ENCODE measurements at regions not wholly inside any gene's neighbourhood (a gene's known extent, or its start where the extent isn't known, plus 50 kb on each side); places are given as distances from the start of the nearest gene placed in this dataset.

DNA sequence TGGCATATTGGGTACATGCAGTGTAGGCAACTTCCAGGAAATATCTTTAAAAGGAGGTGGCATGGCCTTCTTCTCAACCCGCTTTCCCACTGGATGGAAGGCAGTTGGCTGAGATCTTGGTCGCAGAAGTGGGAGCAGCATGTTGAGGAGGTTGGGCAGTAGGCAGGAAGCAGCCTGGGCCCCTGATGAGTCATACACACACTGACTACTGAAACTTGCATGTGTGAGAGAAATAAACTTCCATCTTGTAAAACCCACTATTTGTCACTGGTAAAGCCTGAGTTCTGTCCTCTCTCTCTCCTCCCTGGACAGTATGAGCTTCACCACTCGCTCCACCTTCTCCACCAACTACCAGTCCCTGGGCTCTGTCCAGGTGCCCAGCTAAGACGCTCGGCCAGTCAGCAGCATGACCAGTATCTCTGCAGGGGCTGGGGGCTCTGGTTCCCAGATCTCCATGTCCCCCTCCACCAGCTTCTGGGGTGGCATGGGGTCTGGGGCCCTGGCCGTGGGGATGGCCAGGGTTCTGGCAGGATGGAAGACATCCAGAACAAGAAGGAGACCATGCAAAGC lies 233.8 kb upstream of the SPRED2 start:
- no peak overlapping the region for H3K4me3 ChIP-seq (ENCODE audit: low read length)
- TF ChIP-seq ZNF274 (IDR thresholded peaks at IDR 0.05; ENCODE audit: low read depth, low read length), result no peak

DNA sequence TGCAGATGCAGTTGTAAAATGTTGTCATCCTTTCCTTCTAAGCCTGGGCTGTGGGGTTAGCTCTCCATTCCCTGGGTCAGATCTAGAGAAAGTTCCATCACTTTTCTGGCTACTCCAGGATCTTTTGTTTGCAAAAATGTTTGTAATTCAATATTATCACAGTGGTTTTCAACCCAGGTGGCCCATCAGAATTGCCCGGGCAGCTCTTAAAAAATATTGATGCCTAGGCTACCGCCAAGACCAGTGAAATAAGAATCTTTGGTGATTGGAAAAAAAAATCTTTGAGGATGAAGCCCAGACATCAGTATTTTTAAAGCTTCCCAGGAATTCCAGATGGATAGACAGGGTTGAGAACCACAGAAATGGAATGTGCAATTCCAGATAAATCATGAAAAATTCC lies 232.5 kb upstream of the SPRED2 start:
- H3K4me3 ChIP-seq (ENCODE audit: low read length), result no peak overlapping the region
- TF ChIP-seq ZNF274 (IDR thresholded peaks at IDR 0.05; ENCODE audit: low read depth, low read length), result no peak

DNA sequence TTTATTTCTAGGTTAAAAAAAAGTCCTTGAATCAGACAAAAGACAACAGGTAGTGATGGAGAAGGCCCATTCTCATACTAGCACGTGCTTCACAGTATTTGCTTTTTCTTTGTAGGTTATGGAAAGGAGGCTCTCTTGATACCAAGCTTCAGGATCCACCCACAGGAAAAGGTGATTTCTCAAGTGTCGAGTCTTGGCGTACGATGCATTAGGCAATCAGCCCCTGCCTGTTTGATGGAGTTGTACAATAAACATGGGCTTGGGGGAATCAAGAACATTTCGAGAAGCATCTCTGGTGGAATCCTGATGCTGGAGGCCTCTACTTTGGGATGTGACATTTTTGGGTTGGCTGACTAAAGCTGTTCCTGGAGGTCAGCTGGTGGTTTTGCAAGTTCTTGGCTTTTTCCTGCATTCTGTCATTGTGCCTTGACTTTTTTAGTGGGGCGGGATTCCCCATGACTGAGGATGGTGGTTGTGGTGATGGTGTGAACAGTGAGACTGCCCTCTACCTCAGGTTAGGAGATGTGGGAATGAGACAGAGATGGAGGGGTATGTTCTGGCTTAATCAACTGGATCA lies 231.5 kb upstream of the SPRED2 start:
- H3K4me3 ChIP-seq (ENCODE audit: low read length), result no peak overlapping the region
- no peak for TF ChIP-seq ZNF274 (IDR thresholded peaks at IDR 0.05; ENCODE audit: low read depth, low read length)

DNA sequence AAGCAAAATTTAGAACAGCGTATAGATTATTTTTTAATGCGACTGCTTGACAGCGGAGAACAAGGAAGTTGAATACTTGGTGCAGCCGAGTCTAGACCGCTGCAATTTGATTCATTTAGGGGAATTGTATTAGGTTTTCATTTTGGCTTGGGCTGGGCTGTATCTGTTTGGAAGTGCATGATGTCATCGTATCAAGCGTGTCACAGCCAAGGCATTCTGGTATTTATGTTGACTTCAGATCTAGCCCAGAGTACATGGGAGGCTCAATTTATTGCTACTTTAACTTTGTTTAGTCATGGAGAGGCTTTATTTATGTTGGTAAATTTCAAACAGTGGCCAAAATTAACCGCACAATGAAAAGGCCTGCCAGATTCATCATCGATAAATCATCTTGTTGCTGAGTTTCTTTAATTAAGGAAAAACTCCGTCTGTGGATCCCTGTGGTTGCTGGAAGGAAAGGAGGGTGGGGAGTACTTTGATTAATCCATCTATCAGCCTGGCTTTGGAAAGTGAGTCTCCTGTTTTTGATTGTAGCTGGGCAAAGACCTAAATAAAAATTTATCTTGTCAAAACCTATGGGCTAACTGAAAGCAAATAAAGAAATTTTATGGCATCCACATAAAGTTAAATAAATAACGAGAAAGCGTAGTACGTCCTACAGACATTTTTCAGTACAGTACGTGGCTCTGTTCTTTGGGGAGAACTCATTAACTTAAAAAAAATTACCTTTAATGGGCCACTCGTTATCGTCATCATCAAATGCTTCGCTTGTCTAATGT lies 230.4 kb upstream of the SPRED2 start:
- TF ChIP-seq ZNF274 (IDR thresholded peaks at IDR 0.05; ENCODE audit: low read depth, low read length), result no peak
- no peak overlapping the region for H3K4me3 ChIP-seq (ENCODE audit: low read length)

DNA sequence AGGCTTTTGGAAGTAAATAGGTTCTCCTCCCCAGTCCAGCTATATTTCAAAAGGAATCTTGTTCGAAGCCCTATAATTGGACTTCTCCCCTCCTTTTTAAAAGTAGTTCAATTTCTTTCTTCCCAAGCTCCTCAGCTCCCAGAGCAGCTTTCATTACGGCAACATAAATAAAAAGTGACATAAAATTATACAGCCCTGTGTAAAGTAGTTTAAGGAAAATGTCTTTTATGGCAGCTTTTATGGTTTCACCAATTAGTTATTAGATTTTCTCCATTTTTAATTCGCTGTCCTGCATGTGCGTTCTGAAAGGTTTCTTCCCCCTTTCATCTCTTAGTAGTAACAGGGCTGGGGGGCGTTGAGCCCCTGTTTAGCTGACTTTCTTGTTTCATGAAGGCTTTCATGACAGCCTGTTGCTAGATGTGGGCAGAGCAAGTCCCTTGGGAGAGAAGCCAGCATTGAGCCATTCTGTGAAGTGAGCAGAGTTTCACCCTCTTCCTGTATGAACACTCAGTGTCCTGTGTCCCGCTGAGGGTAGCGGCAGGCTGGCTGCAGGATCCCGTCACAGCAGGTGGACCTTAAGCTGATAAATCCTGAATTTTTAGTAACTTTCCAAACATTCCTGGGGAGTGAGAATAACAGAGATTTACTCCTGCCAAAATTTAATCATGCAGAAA lies 229.7 kb upstream of the SPRED2 start:
- no peak for TF ChIP-seq ZNF274 (IDR thresholded peaks at IDR 0.05; ENCODE audit: low read depth, low read length)
- no peak overlapping the region for H3K4me3 ChIP-seq (ENCODE audit: low read length)

DNA sequence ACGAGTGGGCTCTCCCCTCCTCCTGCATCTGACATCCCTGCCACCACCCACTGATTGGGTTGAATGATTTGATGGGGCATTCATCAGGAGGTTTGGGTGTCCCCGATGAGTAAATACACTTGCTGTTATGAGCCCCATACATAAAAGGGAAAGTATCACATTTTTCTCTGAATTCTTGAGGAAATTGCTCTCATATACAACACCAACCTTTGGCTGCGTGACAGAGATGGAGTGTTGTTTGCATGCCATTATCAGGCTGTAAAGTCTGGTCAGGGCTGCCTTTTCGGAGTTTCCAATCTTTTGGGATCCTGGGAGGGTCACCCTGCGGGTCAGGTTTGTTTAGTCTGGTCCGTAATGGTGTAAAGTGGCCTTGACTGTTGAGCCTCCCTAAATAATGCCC lies 227.9 kb upstream of the SPRED2 start:
- no peak overlapping the region for H3K4me3 ChIP-seq (ENCODE audit: low read length)
- no peak for TF ChIP-seq ZNF274 (IDR thresholded peaks at IDR 0.05; ENCODE audit: low read depth, low read length)

DNA sequence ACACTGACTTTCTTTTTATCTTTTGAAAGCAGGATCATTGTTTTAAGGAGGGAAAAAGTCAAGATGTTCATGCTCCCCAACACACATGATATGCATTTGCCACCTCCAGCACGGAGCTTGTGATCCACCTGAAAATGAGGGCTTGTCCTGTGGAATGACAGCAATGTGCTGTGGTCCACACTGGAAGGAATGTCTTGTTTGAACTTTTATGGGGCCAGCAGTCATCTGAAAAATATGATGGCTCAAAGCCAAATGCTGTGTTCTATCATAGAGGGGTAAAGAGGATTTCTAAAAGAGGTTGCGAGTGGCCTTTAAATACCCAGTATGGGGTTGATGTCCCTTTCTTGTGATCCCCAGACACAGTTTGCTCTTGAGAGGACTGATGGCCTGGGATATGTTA lies 226.5 kb upstream of the SPRED2 start:
- H3K4me3 ChIP-seq (ENCODE audit: low read length), result no peak overlapping the region
- TF ChIP-seq ZNF274 (IDR thresholded peaks at IDR 0.05; ENCODE audit: low read depth, low read length), result no peak

DNA sequence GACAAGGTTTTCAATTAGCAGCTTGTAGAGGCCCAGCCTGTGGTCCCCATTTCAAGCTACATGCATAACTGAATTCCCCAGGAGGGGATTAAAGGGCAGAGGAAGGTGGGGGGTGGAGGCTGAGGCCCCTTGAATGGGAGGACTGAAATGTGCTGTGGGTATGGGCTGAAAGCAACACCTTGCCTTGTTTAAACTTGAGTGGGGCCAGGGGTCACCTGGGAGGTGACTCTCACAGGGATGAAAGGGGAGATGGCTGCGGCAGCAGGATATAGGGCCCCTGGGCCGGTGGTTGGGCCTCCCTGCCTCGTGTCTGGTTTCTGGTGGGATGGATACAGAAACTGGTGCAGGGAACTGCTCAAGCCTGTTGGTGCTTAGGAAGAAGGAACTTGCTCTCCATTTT lies 225.9 kb upstream of the SPRED2 start:
- no peak for TF ChIP-seq ZNF274 (IDR thresholded peaks at IDR 0.05; ENCODE audit: low read depth, low read length)
- H3K4me3 ChIP-seq (ENCODE audit: low read length), result no peak overlapping the region

DNA sequence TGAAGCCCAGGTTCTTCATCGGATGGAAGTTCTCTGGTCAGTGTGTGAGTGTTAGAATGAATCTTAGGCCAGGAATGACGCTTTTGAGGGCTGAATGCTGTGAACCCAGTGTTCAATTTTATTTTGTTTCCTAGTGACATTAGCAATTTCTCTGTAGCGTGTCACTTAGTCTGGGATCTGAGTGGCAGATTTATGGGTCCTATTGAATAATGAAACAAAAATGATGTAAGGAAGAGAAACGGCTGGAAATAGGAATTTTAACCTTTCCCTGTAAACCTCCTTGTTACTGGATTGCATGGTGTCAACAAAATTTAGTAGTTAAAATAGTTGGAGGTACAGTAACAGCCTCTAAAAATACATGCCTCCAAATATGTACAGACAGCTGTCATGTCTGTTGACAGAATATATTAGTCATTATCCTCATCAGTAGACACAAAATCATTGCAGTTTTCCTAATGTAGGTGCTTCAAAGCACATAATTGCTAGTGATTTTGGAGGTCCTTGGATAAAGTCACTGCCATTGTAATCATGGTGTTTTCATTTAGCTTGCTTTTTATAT lies 223.8 kb upstream of the SPRED2 start:
- TF ChIP-seq ZNF274 (IDR thresholded peaks at IDR 0.05; ENCODE audit: low read depth, low read length), result no peak

DNA sequence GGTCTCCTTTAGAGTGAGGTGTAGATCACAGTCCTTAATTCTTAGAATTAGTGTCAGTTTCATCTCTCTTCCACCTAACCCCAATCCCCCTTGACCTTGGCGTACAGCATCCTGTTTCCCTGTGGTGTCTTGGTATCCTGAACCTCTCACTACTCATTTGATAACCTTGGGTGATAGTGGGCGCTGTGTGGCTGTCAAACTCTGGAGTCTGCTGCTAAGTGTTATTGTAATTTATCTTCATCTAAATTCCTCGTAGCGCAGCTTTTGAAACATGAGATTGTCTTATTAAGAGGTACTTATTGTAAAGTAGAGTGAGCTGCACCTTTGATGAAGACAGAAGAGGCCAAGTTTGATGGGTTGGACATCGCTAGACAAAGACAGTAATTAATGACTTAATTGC lies 222.6 kb upstream of the SPRED2 start:
- TF ChIP-seq ZNF274 (IDR thresholded peaks at IDR 0.05; ENCODE audit: low read depth, low read length), result no peak
- no peak overlapping the region for H3K4me3 ChIP-seq (ENCODE audit: low read length)

More for the DNA sequence above, 223.8 kb upstream of the SPRED2 start:
- H3K4me3 ChIP-seq (ENCODE audit: low read length), result no peak overlapping the region

DNA sequence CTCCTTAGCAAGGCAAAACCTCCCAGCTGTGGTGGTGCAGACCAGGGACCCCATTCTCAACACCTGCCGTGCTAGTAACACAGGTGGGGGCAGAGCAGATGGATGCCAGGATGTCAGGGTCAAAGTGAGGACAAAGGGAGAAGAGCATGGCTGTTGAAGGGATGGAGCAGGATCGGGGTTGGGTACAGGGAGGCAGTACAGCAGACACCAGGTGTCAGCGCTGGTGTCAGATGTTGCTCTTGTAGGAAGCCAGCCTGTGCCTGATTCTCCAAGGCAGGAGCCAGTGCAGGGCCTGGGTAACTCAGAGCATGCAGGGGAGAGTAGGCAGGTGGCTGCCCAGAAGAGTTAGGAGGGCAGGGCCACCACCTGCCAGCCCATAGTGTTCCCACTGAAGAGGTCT lies 222.1 kb upstream of the SPRED2 start:
- TF ChIP-seq ZNF274 (IDR thresholded peaks at IDR 0.05; ENCODE audit: low read depth, low read length), result no peak
- no peak overlapping the region for H3K4me3 ChIP-seq (ENCODE audit: low read length)

DNA sequence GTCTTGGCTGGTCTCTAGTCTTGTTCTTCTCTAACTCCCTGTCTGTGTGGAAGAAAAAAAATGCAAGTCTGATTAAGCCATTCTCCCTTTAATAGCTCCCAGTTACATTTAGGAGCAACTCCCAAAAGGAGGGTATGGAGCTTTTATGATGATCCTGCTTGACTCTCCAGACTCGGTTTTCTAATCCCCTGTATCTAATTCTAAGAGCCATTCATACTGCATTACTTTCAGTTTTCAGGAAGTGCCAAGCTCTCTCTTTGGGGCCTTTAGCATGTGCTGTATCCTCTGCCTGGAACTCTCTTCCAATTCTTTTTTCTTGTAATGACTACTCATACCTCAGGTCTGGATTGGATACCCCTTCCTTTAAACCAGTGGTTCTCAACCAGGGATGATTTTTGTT lies 219.7 kb upstream of the SPRED2 start:
- no peak for TF ChIP-seq ZNF274 (IDR thresholded peaks at IDR 0.05; ENCODE audit: low read depth, low read length)

DNA sequence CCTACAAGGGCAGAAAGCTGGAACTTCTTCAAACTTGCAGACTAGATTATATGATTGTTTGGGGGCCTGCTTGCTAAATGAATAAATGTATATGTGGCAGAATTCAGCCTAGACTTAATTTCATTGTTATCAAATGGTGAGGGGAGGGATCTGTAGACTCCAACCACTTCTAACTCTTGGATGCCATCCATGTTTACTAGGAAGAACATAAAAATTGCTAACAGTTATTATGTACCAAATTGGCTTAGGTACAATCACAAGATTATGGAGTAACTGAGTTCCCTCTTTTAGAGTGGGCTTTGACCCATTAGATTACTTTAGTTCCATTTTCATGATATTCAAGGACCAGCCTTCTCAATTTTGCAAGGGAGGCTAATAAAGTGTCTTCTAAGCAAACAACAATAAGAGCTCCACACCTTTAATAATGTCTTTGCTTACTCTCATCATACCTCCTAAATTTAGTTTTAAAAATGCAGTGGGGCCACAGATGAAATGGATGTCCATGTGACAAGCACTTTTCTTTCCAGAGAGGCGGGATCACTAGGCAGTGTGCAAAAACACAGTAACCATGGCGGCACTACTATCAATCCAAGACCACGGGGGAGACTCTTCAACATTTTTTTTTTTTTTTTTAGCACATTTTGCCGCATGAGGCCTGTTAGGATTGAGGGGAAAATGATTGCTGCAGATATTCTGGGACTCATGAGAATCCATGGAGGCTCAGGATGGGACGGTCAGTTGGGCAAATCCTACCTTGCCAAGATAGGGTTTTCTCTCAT lies 217.6 kb upstream of the SPRED2 start:
- no peak overlapping the region for H3K4me3 ChIP-seq (ENCODE audit: low read length)
- no peak for TF ChIP-seq ZNF274 (IDR thresholded peaks at IDR 0.05; ENCODE audit: low read depth, low read length)

More for the DNA sequence above, 219.7 kb upstream of the SPRED2 start:
- H3K4me3 ChIP-seq (ENCODE audit: low read length), result no peak overlapping the region
